GM21360 (cell line): ENCODE measurements at regions not wholly inside any gene's neighbourhood (a gene's known extent, or its start where the extent isn't known, plus 50 kb on each side); places are given as distances from the start of the nearest gene placed in this dataset.

ENCODE experiments used
- ATAC-seq: cut with Tn5 transposase; IDR thresholded peaks from one replicate; pipeline ENCODE4 v1.9.1; 2021; ENCODE audit warnings: mild to moderate bottlenecking, moderate library complexity; ENCODE audit not compliant: unreplicated experiment

GRCh38 chr3:117725314-117725713 is 1015.7 kb downstream of the TUSC7 start:
- ATAC-seq = no peak

- ATAC-seq = no peak
Observed at GRCh38 chr3:117726776-117727175, 1017.2 kb downstream of the TUSC7 start.

- ATAC-seq = no peak
Observed at GRCh38 chr3:117728226-117728625, 1018.6 kb downstream of the TUSC7 start.

- ATAC-seq = no peak
Observed at GRCh38 chr3:117734496-117734895, 1024.9 kb downstream of the TUSC7 start.

GRCh38 chr3:117735481-117736101 is 1026.0 kb downstream of the TUSC7 start:
- no peak for ATAC-seq

- no peak for ATAC-seq
Observed at GRCh38 chr3:117736846-117737245, 1027.3 kb downstream of the TUSC7 start.

- ATAC-seq = no peak
Observed at GRCh38 chr3:117743993-117744392, 1034.4 kb downstream of the TUSC7 start.

- ATAC-seq = no peak
Observed at GRCh38 chr3:117744935-117745334, 1035.4 kb downstream of the TUSC7 start.

GRCh38 chr3:117745516-117745915 is 1035.9 kb downstream of the TUSC7 start:
- no peak for ATAC-seq

GRCh38 chr3:117746066-117746465 is 1036.5 kb downstream of the TUSC7 start:
- ATAC-seq = no peak

- ATAC-seq = no peak
Observed at GRCh38 chr3:117748131-117748530, 1038.6 kb downstream of the TUSC7 start.

- no peak for ATAC-seq
Observed at GRCh38 chr3:117750674-117751269, 1041.2 kb downstream of the TUSC7 start.

- ATAC-seq = no peak
Observed at GRCh38 chr3:117751651-117752050, 1042.1 kb downstream of the TUSC7 start.

- no peak for ATAC-seq
Observed at GRCh38 chr3:117752984-117753717, 1043.6 kb downstream of the TUSC7 start.

GRCh38 chr3:117754058-117754457 is 1044.5 kb downstream of the TUSC7 start:
- no peak for ATAC-seq

GRCh38 chr3:117754841-117755240 is 1045.3 kb downstream of the TUSC7 start:
- ATAC-seq = no peak

GRCh38 chr3:117756563-117756962 is 1047.0 kb downstream of the TUSC7 start:
- ATAC-seq = no peak

GRCh38 chr3:117761703-117762620 is 1052.4 kb downstream of the TUSC7 start:
- no peak for ATAC-seq

GRCh38 chr3:117762621-117763037 is 1053.0 kb downstream of the TUSC7 start:
- ATAC-seq = no peak

GRCh38 chr3:117763561-117763960 is 1054.0 kb downstream of the TUSC7 start:
- no peak for ATAC-seq

GRCh38 chr3:117768581-117768980 is 1059.0 kb downstream of the TUSC7 start:
- ATAC-seq = no peak
